GM23338 (cell line): ENCODE measurements at regions not wholly inside any gene's neighbourhood (a gene's known extent, or its start where the extent isn't known, plus 50 kb on each side); places are given as distances from the start of the nearest gene placed in this dataset.

Experiments used
- ATAC-seq: fragments of 200-7000 bp; cut with Tn5 transposase; 3 replicates; pipeline ENCODE4 v1.9.1; 2020
- DNase-seq: peaks from one replicate; pipeline ENCODE4 v3.0.0-alpha.2; 2015; ENCODE audit warnings: low spot score
- H2AFZ ChIP-seq: fragments of 200-600 bp; sonication (generic); 2 replicates; pipeline ENCODE4 v1.8.0; 2016; ENCODE audit warnings: antibody characterized with exemption, mild to moderate bottlenecking, moderate library complexity
- H3F3A ChIP-seq: fragments of 200-600 bp; sonication (generic); replicated peaks from 2 replicates; pipeline ENCODE4 v1.8.0; 2017; ENCODE audit warnings: antibody characterized with exemption, mixed run types, low read depth
- H3K27ac ChIP-seq: fragments of 200-600 bp; sonication (generic); 2 replicates; pipeline ENCODE4 v1.6.1; 2016; ENCODE audit warnings: low read depth
- H3K27me3 ChIP-seq: fragments of 200-600 bp; sonication (generic); 2 replicates; pipeline ENCODE4 v1.8.0; 2016; ENCODE audit warnings: mild to moderate bottlenecking, mixed run types, moderate library complexity; ENCODE audit not compliant: insufficient read depth
- H3K36me3 ChIP-seq: fragments of 200-600 bp; sonication (generic); 2 replicates; pipeline ENCODE4 v1.8.0; 2016; ENCODE audit warnings: mild to moderate bottlenecking; ENCODE audit not compliant: insufficient read depth
- H3K4me1 ChIP-seq: fragments of 200-600 bp; sonication (generic); 2 replicates; pipeline ENCODE4 v1.8.0; 2016; ENCODE audit warnings: mild to moderate bottlenecking, moderate library complexity; ENCODE audit not compliant: insufficient read depth
- H3K4me2 ChIP-seq: fragments of 200-600 bp; sonication (generic); 2 replicates; pipeline ENCODE4 v1.7.1; 2017; ENCODE audit warnings: mixed run types
- H3K4me3 ChIP-seq: fragments of 200-600 bp; sonication (generic); 2 replicates; pipeline ENCODE4 v1.6.1; 2016; ENCODE audit warnings: mixed run types
- H3K79me2 ChIP-seq: fragments of 200-600 bp; sonication (generic); replicated peaks from 2 replicates; pipeline ENCODE4 v1.8.0; 2017; ENCODE audit warnings: mild to moderate bottlenecking; ENCODE audit not compliant: insufficient read depth
- H3K9me2 ChIP-seq: fragments of 200-600 bp; sonication (generic); 2 replicates; pipeline ENCODE4 v1.8.0; 2017; ENCODE audit not compliant: insufficient read depth
- H4K20me1 ChIP-seq: fragments of 200-600 bp; sonication (generic); replicated peaks from 2 replicates; pipeline ENCODE4 v1.8.0; 2017; ENCODE audit warnings: mild to moderate bottlenecking; ENCODE audit not compliant: insufficient read depth
- H3K27ac Mint-ChIP-seq: 2 replicates; pipeline ENCODE4 v1.8.0; 2020; ENCODE audit warnings: inconsistent platforms, mild to moderate bottlenecking, moderate library complexity, mixed read lengths
- H3K27me3 Mint-ChIP-seq: 3 replicates; pipeline ENCODE4 v1.8.0; 2022; ENCODE audit warnings: low read depth, mild to moderate bottlenecking, moderate library complexity, mixed read lengths, inconsistent platforms; ENCODE audit not compliant: insufficient read depth, poor library complexity
- H3K36me3 Mint-ChIP-seq: 3 replicates; pipeline ENCODE4 v1.8.0; 2021; ENCODE audit warnings: low read depth, mild to moderate bottlenecking, inconsistent platforms, moderate library complexity, mixed read lengths
- H3K4me1 Mint-ChIP-seq: 3 replicates; pipeline ENCODE4 v1.8.0; 2020; ENCODE audit warnings: mild to moderate bottlenecking, inconsistent platforms, mixed read lengths
- H3K4me3 Mint-ChIP-seq: 3 replicates; pipeline ENCODE4 v1.8.0; 2021; ENCODE audit warnings: moderate library complexity, mild to moderate bottlenecking, inconsistent platforms, mixed read lengths
- H3K9me3 Mint-ChIP-seq: 3 replicates; pipeline ENCODE4 v1.8.0; 2020; ENCODE audit warnings: moderate library complexity, mild to moderate bottlenecking, inconsistent platforms, mixed read lengths
- CTCF ChIP-seq, 2 experiments: fragments of 200-600 bp in 1 of 2; sonication (generic) in 1 of 2; conservative IDR thresholded peaks; 2 replicates each; pipeline versions ENCODE4 v1.5.1 to v1.6.1; 2016 to 2017; ENCODE audit warnings: antibody characterized with exemption in 2 of 2, low read depth in 2 of 2, mild to moderate bottlenecking in 2 of 2, moderate library complexity in 1 of 2
- EZH2 ChIP-seq: fragments of 200-600 bp; sonication (generic); IDR thresholded peaks from one replicate; pipeline ENCODE4 v1.8.0; 2017; ENCODE audit warnings: antibody characterized with exemption, mild to moderate bottlenecking, low read depth; ENCODE audit not compliant: unreplicated experiment
- EZH2phosphoT487 ChIP-seq: fragments of 200-600 bp; sonication (generic); IDR thresholded peaks from one replicate; pipeline ENCODE4 v1.8.1; 2018; ENCODE audit warnings: antibody characterized with exemption; ENCODE audit not compliant: unreplicated experiment
- NANOG ChIP-seq: IDR thresholded peaks from 2 replicates; pipeline ENCODE4 v1.6.1; 2016; ENCODE audit warnings: antibody characterized with exemption, borderline replicate concordance
- POLR2AphosphoS5 ChIP-seq: IDR thresholded peaks from 2 replicates; pipeline ENCODE4 v1.6.1; 2016; ENCODE audit warnings: antibody characterized with exemption, low read depth
- STAT1 ChIP-seq: IDR thresholded peaks from one replicate; pipeline ENCODE4 v1.6.1; 2016; ENCODE audit warnings: antibody characterized with exemption; ENCODE audit not compliant: unreplicated experiment
- ZNF114 ChIP-seq: fragments of 250-450 bp; sonication (Bioruptor Pico); IDR thresholded peaks from 2 replicates; pipeline ENCODE4 v1.5.0; 2020; ENCODE audit warnings: mild to moderate bottlenecking, moderate library complexity
- ZNF331 ChIP-seq: fragments of 250-450 bp; sonication (Bioruptor Pico); IDR thresholded peaks from 2 replicates; pipeline ENCODE4 v1.5.0; 2020; ENCODE audit warnings: low read depth, mild to moderate bottlenecking, moderate library complexity
- TF ChIP-seq, protein P1 (sequence below): IDR thresholded peaks from one replicate; pipeline ENCODE4 v1.6.1; 2018; ENCODE audit warnings: antibody characterized with exemption; ENCODE audit not compliant: unreplicated experiment

GRCh38 chr13:95485518-95486144 is 66.9 kb upstream of the CLDN10 start (continued):
- TF ChIP-seq EZH2, result no peak
- TF ChIP-seq POLR2AphosphoS5, result no peak
- no peak for TF ChIP-seq STAT1
- no peak for TF ChIP-seq EZH2phosphoT487
- TF ChIP-seq, protein P1, sequence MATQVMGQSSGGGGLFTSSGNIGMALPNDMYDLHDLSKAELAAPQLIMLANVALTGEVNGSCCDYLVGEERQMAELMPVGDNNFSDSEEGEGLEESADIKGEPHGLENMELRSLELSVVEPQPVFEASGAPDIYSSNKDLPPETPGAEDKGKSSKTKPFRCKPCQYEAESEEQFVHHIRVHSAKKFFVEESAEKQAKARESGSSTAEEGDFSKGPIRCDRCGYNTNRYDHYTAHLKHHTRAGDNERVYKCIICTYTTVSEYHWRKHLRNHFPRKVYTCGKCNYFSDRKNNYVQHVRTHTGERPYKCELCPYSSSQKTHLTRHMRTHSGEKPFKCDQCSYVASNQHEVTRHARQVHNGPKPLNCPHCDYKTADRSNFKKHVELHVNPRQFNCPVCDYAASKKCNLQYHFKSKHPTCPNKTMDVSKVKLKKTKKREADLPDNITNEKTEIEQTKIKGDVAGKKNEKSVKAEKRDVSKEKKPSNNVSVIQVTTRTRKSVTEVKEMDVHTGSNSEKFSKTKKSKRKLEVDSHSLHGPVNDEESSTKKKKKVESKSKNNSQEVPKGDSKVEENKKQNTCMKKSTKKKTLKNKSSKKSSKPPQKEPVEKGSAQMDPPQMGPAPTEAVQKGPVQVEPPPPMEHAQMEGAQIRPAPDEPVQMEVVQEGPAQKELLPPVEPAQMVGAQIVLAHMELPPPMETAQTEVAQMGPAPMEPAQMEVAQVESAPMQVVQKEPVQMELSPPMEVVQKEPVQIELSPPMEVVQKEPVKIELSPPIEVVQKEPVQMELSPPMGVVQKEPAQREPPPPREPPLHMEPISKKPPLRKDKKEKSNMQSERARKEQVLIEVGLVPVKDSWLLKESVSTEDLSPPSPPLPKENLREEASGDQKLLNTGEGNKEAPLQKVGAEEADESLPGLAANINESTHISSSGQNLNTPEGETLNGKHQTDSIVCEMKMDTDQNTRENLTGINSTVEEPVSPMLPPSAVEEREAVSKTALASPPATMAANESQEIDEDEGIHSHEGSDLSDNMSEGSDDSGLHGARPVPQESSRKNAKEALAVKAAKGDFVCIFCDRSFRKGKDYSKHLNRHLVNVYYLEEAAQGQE, result no peak
- TF ChIP-seq ZNF114 (CRISPR knock-in tag), result no peak
- no peak for TF ChIP-seq NANOG
- no peak for TF ChIP-seq ZNF331 (CRISPR knock-in tag)
- TF ChIP-seq CTCF (conservative IDR thresholded peaks at IDR 0.05; ENCODE audit: low read depth in 2 of 2), result no peak

GRCh38 chr13:95492044-95492801 is 60.3 kb upstream of the CLDN10 start:
- Histone ChIP-seq H2AFZ (peak overlapping the region; percentile 32; the same call in 1 of the 2 replicates), H3K79me2 (no peaks in the 10 kb centered on the region), H3K4me1 (no peaks in the 10 kb centered on the region), H3K36me3 (no peaks in the 10 kb centered on the region), H3F3A (no peaks in the 10 kb centered on the region), H3K27me3 (no peaks in the 10 kb centered on the region), H3K9me2 (0 out of 2 replicates have a peak, but pooled peaks cover 3% of the 10 kb centered on the region), H4K20me1 (no peaks in the 10 kb centered on the region), H3K27ac (no peak overlapping the region), H3K4me2 (no peak overlapping the region), H3K4me3 (no peak overlapping the region)
- H3K9me3 Mint-ChIP-seq, result peaks cover 8% of the 10 kb centered on the region; the same call in 2 of the 3 replicates
- DNase-seq, result peak; percentile 56
- H3K36me3 Mint-ChIP-seq, result no peaks in the 10 kb centered on the region
- ATAC-seq, result no peak
- TF ChIP-seq STAT1, result no peak
- TF ChIP-seq CTCF (conservative IDR thresholded peaks at IDR 0.05; ENCODE audit: low read depth in 2 of 2), result 0 out of 4 replicates have a peak, but pooled peaks of 1 of the 2 experiments have one; percentile 14
- H3K4me3 Mint-ChIP-seq, result no peak overlapping the region
- peaks cover 10% of the 10 kb centered on the region; the same call in 2 of the 3 replicates for H3K4me1 Mint-ChIP-seq
- peaks cover 2% of the 10 kb centered on the region for H3K27me3 Mint-ChIP-seq
- H3K27ac Mint-ChIP-seq, result no peak overlapping the region; the same call in 1 of the 2 replicates
